DOHH2 (cell line): ENCODE measurements at regions not wholly inside any gene's neighbourhood (a gene's known extent, or its start where the extent isn't known, plus 50 kb on each side); places are given as distances from the start of the nearest gene placed in this dataset.

ENCODE experiments used
- H3F3A ChIP-seq: fragments of 200-600 bp; sonication (generic), shearing (Covaris generic); 2 replicates; pipeline ENCODE4 v1.6.0; 2016; ENCODE audit warnings: antibody characterized with exemption, mild to moderate bottlenecking; ENCODE audit not compliant: control insufficient read depth, insufficient read depth
- H3K27ac ChIP-seq: fragments of 200-600 bp; sonication (generic); 2 replicates; pipeline ENCODE4 v1.5.1; 2014; ENCODE audit warnings: low read depth, mild to moderate bottlenecking, low read length, moderate library complexity
- H3K27me3 ChIP-seq: fragments of 200-600 bp; sonication (generic); 2 replicates; pipeline ENCODE4 v1.6.1; 2014; ENCODE audit warnings: mild to moderate bottlenecking, low read length, mixed read lengths; ENCODE audit not compliant: control insufficient read depth
- H3K36me3 ChIP-seq: fragments of 200-600 bp; sonication (generic); 2 replicates; pipeline ENCODE4 v1.6.1; 2014; ENCODE audit warnings: mild to moderate bottlenecking, low read length, moderate library complexity, mixed read lengths; ENCODE audit not compliant: control insufficient read depth
- H3K4me1 ChIP-seq: fragments of 200-600 bp; sonication (generic); 2 replicates; pipeline ENCODE4 v1.6.1; 2014; ENCODE audit warnings: mild to moderate bottlenecking, low read length, mixed read lengths; ENCODE audit not compliant: control insufficient read depth
- H3K4me2 ChIP-seq: fragments of 200-600 bp; sonication (generic); 2 replicates; pipeline ENCODE4 v1.6.0; 2014; ENCODE audit warnings: mild to moderate bottlenecking, low read length, moderate library complexity
- H3K4me3 ChIP-seq: fragments of 200-600 bp; sonication (generic); 2 replicates; pipeline ENCODE4 v1.5.1; 2014; ENCODE audit warnings: mild to moderate bottlenecking, low read length, mixed read lengths
- H3K79me2 ChIP-seq: fragments of 200-600 bp; sonication (generic); 2 replicates; pipeline ENCODE4 v1.6.1; 2014; ENCODE audit warnings: mild to moderate bottlenecking, low read length, mixed read lengths; ENCODE audit not compliant: control insufficient read depth
- H3K9me2 ChIP-seq: fragments of 200-600 bp; sonication (generic); replicated peaks from 2 replicates; pipeline ENCODE4 v1.6.1; 2014; ENCODE audit warnings: mild to moderate bottlenecking, low read length, mixed read lengths; ENCODE audit not compliant: control insufficient read depth
- H3K9me3 ChIP-seq: fragments of 200-600 bp; sonication (generic); 2 replicates; pipeline ENCODE4 v1.6.1; 2014; ENCODE audit warnings: antibody characterized with exemption, low read length, mixed read lengths; ENCODE audit not compliant: control insufficient read depth, insufficient read depth
- H4K20me1 ChIP-seq: fragments of 200-600 bp; sonication (generic); 2 replicates; pipeline ENCODE4 v1.6.0; 2014; ENCODE audit warnings: low read depth, mild to moderate bottlenecking, antibody characterized with exemption, low read length, moderate library complexity; ENCODE audit not compliant: control insufficient read depth, insufficient read depth
- CTCF ChIP-seq: fragments of 200-600 bp; sonication (generic); IDR thresholded peaks from one replicate; pipeline ENCODE4 v1.5.1; 2014; ENCODE audit warnings: antibody characterized with exemption, mild to moderate bottlenecking, low read depth, low read length; ENCODE audit not compliant: poor library complexity, severe bottlenecking
- EZH2phosphoT487 ChIP-seq: fragments of 200-600 bp; sonication (generic); IDR thresholded peaks from 2 replicates; pipeline ENCODE4 v1.6.1; 2017; ENCODE audit warnings: borderline replicate concordance, mild to moderate bottlenecking, antibody characterized with exemption, low read length, moderate library complexity, mixed read lengths

GRCh38 chr4:91904556-91904955, 399.2 kb upstream of the GRID2 start:
- H3K36me3 ChIP-seq, result no peaks in the 10 kb centered on the region
- H3F3A ChIP-seq, result no peaks in the 10 kb centered on the region
- no peaks in the 10 kb centered on the region for H3K27me3 ChIP-seq
- no peaks in the 10 kb centered on the region; the same call in 1 of the 2 replicates for H3K9me2 ChIP-seq
- no peak overlapping the region for H3K27ac ChIP-seq
- H3K4me2 ChIP-seq, result no peak overlapping the region
- H3K79me2 ChIP-seq, result no peaks in the 10 kb centered on the region
- no peaks in the 10 kb centered on the region for H3K9me3 ChIP-seq
- H3K4me3 ChIP-seq, result no peak overlapping the region
- H4K20me1 ChIP-seq, result no peaks in the 10 kb centered on the region
- H3K4me1 ChIP-seq, result no peaks in the 10 kb centered on the region
- TF ChIP-seq EZH2phosphoT487 (no peak), CTCF (no peak)

- no peak overlapping the region for H3K4me2 ChIP-seq
- TF ChIP-seq CTCF (no peak), EZH2phosphoT487 (no peak)
- H3K79me2 ChIP-seq, result no peaks in the 10 kb centered on the region
These were observed 393.8 kb upstream of the GRID2 start for GRCh38 chr4:91909963-91910362.

GRCh38 chr4:91914176-91914804, 389.5 kb upstream of the GRID2 start:
- H3K4me2 ChIP-seq, result no peak overlapping the region
- no peaks in the 10 kb centered on the region for H3K36me3 ChIP-seq
- H4K20me1 ChIP-seq, result no peaks in the 10 kb centered on the region
- no peaks in the 10 kb centered on the region for H3K9me2 ChIP-seq
- no peak overlapping the region for H3K4me3 ChIP-seq
- no peaks in the 10 kb centered on the region for H3K79me2 ChIP-seq
- H3K9me3 ChIP-seq, result no peaks in the 10 kb centered on the region
- no peaks in the 10 kb centered on the region for H3K4me1 ChIP-seq
- no peaks in the 10 kb centered on the region for H3F3A ChIP-seq
- TF ChIP-seq CTCF (no peak), EZH2phosphoT487 (no peak)
- H3K27ac ChIP-seq, result no peak overlapping the region
- H3K27me3 ChIP-seq, result no peaks in the 10 kb centered on the region

More at GRCh38 chr4:91909963-91910362, 393.8 kb upstream of the GRID2 start:
- H3K36me3 ChIP-seq, result no peaks in the 10 kb centered on the region
- no peaks in the 10 kb centered on the region for H4K20me1 ChIP-seq
- H3F3A ChIP-seq, result no peaks in the 10 kb centered on the region
- H3K9me3 ChIP-seq, result no peaks in the 10 kb centered on the region
- H3K4me3 ChIP-seq, result no peak overlapping the region
- H3K27me3 ChIP-seq, result no peaks in the 10 kb centered on the region
- H3K9me2 ChIP-seq, result no peaks in the 10 kb centered on the region
- no peak overlapping the region for H3K27ac ChIP-seq
- H3K4me1 ChIP-seq, result no peaks in the 10 kb centered on the region

- TF ChIP-seq CTCF (no peak), EZH2phosphoT487 (no peak)
- H3K9me3 ChIP-seq, result no peaks in the 10 kb centered on the region
- no peaks in the 10 kb centered on the region for H3F3A ChIP-seq
- no peak overlapping the region for H3K4me3 ChIP-seq
- H3K4me1 ChIP-seq, result no peaks in the 10 kb centered on the region
- H3K36me3 ChIP-seq, result no peaks in the 10 kb centered on the region
- no peaks in the 10 kb centered on the region for H3K9me2 ChIP-seq
- no peak overlapping the region for H3K27ac ChIP-seq
- H3K4me2 ChIP-seq, result no peak overlapping the region
- H3K79me2 ChIP-seq, result no peaks in the 10 kb centered on the region
- no peaks in the 10 kb centered on the region for H3K27me3 ChIP-seq
- no peaks in the 10 kb centered on the region for H4K20me1 ChIP-seq
These were observed 387.5 kb upstream of the GRID2 start for GRCh38 chr4:91916219-91916618.
